ENCODE measurements at regions not wholly inside any gene's neighbourhood (a gene's known extent, or its start where the extent isn't known, plus 50 kb on each side); places are given as distances from the start of the nearest gene placed in this dataset.

GRCh38 chr2:186263673-186264250, 222.3 kb upstream of the ZC3H15 start (continued):
- no peak for TF ChIP-seq ATF6 (CRISPR knock-in tag; IDR thresholded peaks at IDR 0.05)

- Histone ChIP-seq H3K9ac (ENCODE audit: insufficient read depth in 1 of 2, low read depth in 2 of 2, low read length in 2 of 2) (no peak overlapping the region), H3K4me3 (no peak overlapping the region), H4K20me1 (replicated peaks; ENCODE audit: control insufficient read depth, insufficient read depth, low read length) (no peaks in the 10 kb centered on the region), H3K4me1 (replicated peaks in 1 of 2; ENCODE audit: control insufficient read depth in 2 of 2, insufficient read depth in 2 of 2, low read length in 2 of 2) (no peaks in the 10 kb centered on the region), H3K4me2 (ENCODE audit: insufficient read depth, low read length) (no peak overlapping the region), H3K27me3 (ENCODE audit: control insufficient read depth in 2 of 2, insufficient read depth in 2 of 2, low read length in 2 of 2) (no peaks in the 10 kb centered on the region), H3K36me3 (ENCODE audit: control insufficient read depth, insufficient read depth, low read length) (no peaks in the 10 kb centered on the region), H2AFZ (ENCODE audit: low read depth, low read length) (no peak overlapping the region), H3K9me1 (ENCODE audit: control insufficient read depth, insufficient read depth, low read length) (no peaks in the 10 kb centered on the region), H3K27ac (ENCODE audit: extremely low read depth, low read depth, low read length) (no peak overlapping the region), H3K79me2 (ENCODE audit: control insufficient read depth, insufficient read depth, low read length) (no peaks in the 10 kb centered on the region), H3K9me3 (replicated peaks; ENCODE audit: control insufficient read depth, insufficient read depth, low read depth, low read length) (no peaks in the 10 kb centered on the region; the same call in 1 of the 2 replicates)
- intact Hi-C loops (cut with micrococcal nuclease), result no loop called here
- ChIA-PET POLR2A (no interaction called here), CTCF (ENCODE audit: low intra/inter-chr PET ratio) (no interaction called here)
- FAIRE-seq, result no peak
- ATAC-seq, result no peak
- in situ Hi-C loops (cut with MboI), result no loop called here
- no peak for DNase-seq (ENCODE audit: extremely low read depth in 1 of 4, low spot score in 3 of 4)
- no TSS peak for BruUV-seq (replicated peaks)
- 3% methylated on average over 2 of the region's 2 CpGs for WGBS (ENCODE audit: insufficient coverage, low coverage, missing lambda C conversion rate)
- no peak for TF ChIP-seq MYBL2 (IDR thresholded peaks at IDR 0.05; ENCODE audit: low read depth)
- no peak for TF ChIP-seq MYBL2 (CRISPR knock-in tag; IDR thresholded peaks at IDR 0.05; ENCODE audit: borderline replicate concordance)
- no peak for TF ChIP-seq CEBPG (CRISPR knock-in tag; IDR thresholded peaks at IDR 0.05)
- no peak for TF ChIP-seq CEBPG (tag; conservative IDR thresholded peaks at IDR 0.05 in 1 of 2, IDR thresholded peaks at IDR 0.05 in 1 of 2)
- TF ChIP-seq MAFF (IDR thresholded peaks at IDR 0.05; ENCODE audit: low read length), result no peak
These were observed 216.5 kb upstream of the ZC3H15 start for GRCh38 chr2:186269536-186269935.
